ENCODE measurements at regions not wholly inside any gene's neighbourhood (a gene's known extent, or its start where the extent isn't known, plus 50 kb on each side); places are given as distances from the start of the nearest gene placed in this dataset.

DNA sequence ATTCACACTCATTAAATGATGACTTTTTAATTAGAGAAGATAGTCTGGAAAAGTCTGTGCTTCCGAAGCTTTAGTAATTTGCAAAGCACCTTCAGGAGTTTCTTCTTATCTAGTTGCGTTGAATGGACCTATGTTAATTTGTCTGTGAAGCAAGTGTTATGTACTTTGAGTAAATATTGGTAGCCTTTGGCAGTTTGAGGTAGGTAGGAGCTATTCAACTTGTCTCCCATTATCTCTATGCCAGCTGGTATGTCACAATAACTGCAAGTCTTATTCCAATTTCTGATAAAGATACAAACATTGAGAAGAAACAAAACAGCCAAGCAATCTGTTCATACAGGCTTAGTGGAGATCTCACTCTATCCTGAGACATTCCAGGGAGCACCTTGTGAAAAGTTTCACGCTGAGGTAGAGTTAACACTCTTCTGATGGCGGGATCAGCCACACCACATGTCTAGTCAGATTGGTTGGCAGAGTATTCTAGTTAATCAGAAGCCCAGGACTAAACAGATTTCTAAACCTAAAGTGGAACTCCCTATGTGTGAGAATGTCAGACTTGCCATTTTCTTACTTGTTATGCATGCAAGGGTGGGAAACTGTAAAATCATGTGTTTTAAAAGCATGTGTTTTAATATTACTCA lies 219.8 kb upstream of the MANEA start:
- TF ChIP-seq, protein P1, sequence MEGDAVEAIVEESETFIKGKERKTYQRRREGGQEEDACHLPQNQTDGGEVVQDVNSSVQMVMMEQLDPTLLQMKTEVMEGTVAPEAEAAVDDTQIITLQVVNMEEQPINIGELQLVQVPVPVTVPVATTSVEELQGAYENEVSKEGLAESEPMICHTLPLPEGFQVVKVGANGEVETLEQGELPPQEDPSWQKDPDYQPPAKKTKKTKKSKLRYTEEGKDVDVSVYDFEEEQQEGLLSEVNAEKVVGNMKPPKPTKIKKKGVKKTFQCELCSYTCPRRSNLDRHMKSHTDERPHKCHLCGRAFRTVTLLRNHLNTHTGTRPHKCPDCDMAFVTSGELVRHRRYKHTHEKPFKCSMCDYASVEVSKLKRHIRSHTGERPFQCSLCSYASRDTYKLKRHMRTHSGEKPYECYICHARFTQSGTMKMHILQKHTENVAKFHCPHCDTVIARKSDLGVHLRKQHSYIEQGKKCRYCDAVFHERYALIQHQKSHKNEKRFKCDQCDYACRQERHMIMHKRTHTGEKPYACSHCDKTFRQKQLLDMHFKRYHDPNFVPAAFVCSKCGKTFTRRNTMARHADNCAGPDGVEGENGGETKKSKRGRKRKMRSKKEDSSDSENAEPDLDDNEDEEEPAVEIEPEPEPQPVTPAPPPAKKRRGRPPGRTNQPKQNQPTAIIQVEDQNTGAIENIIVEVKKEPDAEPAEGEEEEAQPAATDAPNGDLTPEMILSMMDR (IDR thresholded peaks at IDR 0.05), result no peak

DNA sequence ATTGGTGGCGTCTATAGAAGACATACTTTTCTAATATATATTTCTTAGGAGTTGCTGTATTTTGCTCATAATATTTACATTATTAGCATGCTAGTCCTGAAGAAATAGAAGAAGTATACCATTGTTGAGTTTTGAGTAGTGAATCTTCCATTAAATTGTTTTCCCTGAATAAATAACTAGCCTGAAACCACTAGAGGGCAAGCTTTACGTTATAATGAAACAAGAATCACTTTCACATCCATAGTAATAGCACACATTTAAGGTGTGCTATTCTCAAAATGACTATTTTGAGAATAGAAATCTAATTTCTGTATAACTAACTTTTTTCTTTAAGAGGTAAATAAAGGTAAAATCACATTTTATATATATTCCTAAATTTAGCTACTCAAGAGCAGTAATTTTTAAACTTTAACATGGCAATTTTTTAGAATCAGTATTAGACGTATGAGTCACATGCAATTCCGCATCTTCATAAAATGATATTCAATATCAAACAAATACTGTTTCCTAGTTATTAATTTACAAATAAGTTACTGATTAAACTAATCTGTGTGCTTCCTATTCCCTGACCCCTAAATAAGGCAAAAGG lies 213.2 kb upstream of the MANEA start:
- TF ChIP-seq, protein P1 (IDR thresholded peaks at IDR 0.05), result peak; percentile 70

DNA sequence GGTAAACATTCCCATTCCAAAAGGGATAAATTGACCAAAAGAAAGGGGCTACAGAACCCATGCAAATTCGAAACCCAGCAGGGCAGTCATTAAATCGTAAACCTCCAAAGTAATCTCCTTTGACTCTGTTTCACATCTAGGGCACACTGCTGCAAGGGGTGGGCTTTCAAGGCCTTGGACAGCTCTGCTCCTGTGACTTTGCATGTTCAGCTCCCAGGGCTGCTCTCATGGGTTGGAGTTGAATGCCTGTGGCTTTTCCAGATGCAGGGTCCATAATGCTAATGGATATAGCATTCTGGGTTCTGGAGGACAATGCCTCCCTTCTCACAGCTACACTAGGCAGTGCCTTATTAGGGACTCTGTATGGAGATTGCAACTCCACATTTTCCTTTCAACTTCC lies 211.9 kb upstream of the MANEA start:
- TF ChIP-seq, protein P1 (IDR thresholded peaks at IDR 0.05), result no peak

DNA sequence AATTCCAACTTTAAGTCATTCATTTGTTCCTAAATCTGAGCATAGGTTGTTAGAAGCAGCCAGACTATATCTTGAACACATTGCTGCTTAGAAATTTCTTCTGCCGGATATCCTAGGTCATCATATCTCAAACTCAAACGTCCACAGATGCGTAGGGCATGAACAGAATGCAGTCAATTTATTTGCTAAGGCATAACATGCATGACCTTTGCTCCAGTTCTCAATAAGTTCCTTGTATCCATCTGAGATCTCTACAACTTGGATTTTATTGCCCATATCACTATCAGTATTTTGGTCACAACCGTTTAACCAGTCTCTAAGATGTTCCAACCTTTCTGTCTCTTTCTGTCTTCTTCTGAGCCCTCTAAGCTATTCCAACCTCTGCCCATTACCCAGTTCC lies 210.9 kb upstream of the MANEA start:
- TF ChIP-seq, protein P1 (IDR thresholded peaks at IDR 0.05), result no peak

DNA sequence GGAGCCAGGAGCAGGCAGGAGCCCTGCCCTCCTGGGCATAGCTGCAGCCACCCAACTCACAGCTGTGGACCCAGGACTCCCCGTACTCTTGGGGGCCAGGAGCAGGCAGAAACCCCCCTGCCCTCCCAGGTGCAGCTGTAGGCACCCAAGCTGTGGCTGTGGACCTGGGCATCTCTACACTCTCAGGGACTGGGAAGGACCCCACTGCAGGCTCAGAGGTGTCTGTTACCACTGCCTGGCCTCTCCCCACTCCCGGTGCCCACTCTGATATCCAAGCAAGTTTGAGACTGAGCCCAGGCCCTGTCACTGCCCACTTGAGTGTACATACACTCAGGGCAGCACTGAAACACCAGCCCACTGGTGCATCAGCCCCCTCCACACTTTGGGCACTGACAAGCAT lies 193.5 kb upstream of the MANEA start:
- TF ChIP-seq, protein P1 (IDR thresholded peaks at IDR 0.05), result no peak

DNA sequence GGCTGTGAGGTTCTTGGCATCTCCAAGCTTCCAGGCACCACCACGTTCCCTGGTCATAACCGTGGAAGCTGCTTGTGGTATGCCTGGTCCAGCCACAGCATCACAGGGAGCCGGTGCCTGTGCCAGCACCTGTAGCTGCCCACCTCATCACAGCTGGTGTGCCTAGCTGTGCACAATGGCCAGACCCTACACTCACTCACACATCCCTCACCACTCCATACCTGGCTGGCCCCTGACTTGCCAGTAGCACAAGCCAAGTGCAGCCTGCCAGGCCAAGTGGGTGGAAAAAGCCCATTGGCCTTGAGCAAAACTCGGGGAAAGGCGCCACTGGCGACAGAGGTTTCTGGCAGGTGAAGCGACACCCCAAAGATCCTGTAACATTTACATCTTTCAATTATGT lies 192.3 kb upstream of the MANEA start:
- TF ChIP-seq, protein P1 (IDR thresholded peaks at IDR 0.05), result no peak

DNA sequence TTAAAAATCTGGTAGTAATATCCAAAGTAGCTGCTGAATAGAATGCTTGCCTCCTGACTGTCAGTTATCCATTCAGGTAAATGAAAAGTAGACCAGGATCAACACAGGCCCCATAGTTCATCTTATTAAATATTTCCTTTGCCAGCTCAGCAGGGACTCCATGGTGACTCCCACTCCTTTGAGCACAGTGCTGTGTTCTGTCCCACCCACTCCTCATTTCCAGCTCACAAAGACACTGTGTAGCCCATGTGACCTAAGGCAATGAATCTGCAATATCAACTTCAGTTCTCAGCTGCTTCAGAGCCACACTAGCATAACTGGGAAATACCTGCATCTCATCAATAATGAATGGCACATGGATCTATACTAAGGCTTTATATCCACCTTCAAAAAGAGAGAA lies 189.5 kb upstream of the MANEA start:
- TF ChIP-seq, protein P1 (IDR thresholded peaks at IDR 0.05), result no peak
